ENCODE measurements at regions not wholly inside any gene's neighbourhood (a gene's known extent, or its start where the extent isn't known, plus 50 kb on each side); places are given as distances from the start of the nearest gene placed in this dataset.

DNA sequence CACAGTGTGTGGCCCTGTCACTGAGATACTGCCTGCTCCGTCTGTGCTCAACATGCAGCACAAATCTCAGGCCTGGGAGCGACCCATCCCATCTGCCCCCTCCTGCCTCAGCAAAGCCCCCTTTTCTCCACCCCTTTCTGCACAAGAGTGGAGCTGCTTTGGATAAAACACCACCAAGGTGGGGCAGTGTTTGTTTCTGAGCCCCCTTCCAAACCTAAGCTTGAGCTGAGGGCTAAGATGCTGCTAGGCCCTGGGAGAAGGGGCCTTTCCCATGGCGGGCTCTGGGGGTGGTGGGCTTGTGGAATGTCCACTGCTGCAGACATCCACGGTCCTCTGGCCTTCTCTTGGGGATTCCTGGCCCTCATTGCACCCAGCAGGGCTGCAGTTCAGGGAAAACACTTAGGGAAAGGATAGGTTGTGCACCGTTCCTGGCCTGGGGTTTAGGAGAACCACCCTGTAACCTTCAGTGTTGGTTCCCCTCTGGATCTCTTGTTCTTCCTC lies 594.1 kb downstream of the TBC1D22A start (continued):
- no peak for TF ChIP-seq SP3 (tag by site-specific recombination; IDR thresholded peaks at IDR 0.05)
- no peak for TF ChIP-seq ZNF555 (tag by site-specific recombination; conservative IDR thresholded peaks at IDR 0.05)
- TF ChIP-seq ZNF701 (tag by site-specific recombination; IDR thresholded peaks at IDR 0.05) = no peak
- TF ChIP-seq ZNF266 (tag by site-specific recombination; IDR thresholded peaks at IDR 0.05; ENCODE audit: low read depth) = no peak
- TF ChIP-seq, protein P1, sequence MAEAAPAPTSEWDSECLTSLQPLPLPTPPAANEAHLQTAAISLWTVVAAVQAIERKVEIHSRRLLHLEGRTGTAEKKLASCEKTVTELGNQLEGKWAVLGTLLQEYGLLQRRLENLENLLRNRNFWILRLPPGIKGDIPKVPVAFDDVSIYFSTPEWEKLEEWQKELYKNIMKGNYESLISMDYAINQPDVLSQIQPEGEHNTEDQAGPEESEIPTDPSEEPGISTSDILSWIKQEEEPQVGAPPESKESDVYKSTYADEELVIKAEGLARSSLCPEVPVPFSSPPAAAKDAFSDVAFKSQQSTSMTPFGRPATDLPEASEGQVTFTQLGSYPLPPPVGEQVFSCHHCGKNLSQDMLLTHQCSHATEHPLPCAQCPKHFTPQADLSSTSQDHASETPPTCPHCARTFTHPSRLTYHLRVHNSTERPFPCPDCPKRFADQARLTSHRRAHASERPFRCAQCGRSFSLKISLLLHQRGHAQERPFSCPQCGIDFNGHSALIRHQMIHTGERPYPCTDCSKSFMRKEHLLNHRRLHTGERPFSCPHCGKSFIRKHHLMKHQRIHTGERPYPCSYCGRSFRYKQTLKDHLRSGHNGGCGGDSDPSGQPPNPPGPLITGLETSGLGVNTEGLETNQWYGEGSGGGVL (tag by site-specific recombination; IDR thresholded peaks at IDR 0.05) = no peak
- TF ChIP-seq ZNF112 (tag by site-specific recombination; IDR thresholded peaks at IDR 0.05) = no peak
- no peak for TF ChIP-seq ZNF664 (tag by site-specific recombination; IDR thresholded peaks at IDR 0.05)

DNA sequence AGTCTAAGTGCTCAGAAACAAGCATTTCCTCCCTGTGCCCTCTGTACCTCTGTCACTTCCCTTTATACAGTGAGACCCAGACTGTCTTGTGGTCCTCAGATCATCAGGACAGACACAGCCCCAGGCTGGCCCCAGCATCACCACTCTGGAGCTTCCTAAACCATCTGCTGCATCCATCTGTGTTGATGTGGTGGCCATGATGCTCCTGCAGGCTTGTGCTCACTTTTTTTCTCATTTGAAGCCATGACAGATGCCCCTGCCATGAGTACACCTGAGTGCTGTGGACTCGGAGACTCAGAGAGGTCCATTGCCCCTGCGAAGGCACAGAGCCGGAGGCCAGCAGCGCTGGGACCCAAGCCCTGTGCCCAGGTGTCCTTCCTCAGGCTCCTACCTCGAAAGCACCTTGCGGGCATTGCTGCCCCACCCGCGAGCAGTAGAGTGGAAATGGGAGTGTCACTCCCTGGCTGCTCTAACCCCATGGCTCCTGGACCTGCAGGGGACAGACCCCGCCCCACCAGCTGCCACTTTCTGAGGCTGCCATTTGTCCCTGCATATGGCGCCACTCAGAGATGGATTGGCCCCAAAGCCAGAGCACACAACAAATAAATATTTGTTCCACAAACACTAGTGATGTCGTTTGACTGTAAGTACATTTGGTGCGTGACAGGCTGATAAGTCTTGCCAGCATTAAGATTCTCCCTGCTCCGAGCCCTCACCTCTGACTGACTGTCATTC lies 593.5 kb downstream of the TBC1D22A start:
- H3K27ac ChIP-seq (ENCODE audit: extremely low read depth, low read depth, low read length) = no peak overlapping the region
- no peaks in the 10 kb centered on the region for H3K9me3 ChIP-seq (ENCODE audit: control insufficient read depth, insufficient read depth, low read depth, low read length)
- no peak overlapping the region for H3K4me3 ChIP-seq (ENCODE audit: low read depth, low read length)
- no peaks in the 10 kb centered on the region for H3K4me1 ChIP-seq (ENCODE audit: control insufficient read depth, insufficient read depth, low read length)
- TF ChIP-seq GLI2 (tag by site-specific recombination; IDR thresholded peaks at IDR 0.05; ENCODE audit: borderline replicate concordance, low read depth) = no peak
- no peaks in the 10 kb centered on the region for H3K36me3 ChIP-seq (ENCODE audit: control insufficient read depth in 2 of 2, insufficient read depth in 1 of 2, low read length in 2 of 2)
- ChIA-PET POLR2A (interaction anchor here (0.5 kb wide), 1 partner anchor 174 kb away, joined by 3 read pairs; no protein-coding TSS in a partner anchor), CTCF (no interaction called here)

DNA sequence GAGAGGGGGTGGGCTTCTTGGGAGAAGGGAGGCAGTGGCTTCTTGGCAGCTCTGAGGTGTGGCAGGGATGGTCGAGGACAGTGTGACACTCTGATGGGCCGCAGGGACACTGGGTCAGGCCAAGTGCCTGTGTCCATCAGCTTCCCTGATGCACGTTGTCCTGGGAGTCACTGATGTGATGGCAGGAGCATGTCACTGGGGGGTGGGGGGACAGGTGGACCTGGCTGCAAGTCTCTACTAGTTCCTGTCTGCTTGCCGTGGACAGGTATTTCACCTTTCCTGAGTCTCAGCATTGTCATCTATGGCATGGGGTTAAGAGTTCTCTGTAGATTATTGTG lies 592.9 kb downstream of the TBC1D22A start:
- Histone ChIP-seq H3K27ac (ENCODE audit: extremely low read depth, low read depth, low read length) (no peak overlapping the region), H3K9me3 (ENCODE audit: control insufficient read depth, insufficient read depth, low read depth, low read length) (no peaks in the 10 kb centered on the region), H3K36me3 (ENCODE audit: control insufficient read depth in 2 of 2, insufficient read depth in 1 of 2, low read length in 2 of 2) (no peaks in the 10 kb centered on the region), H3K4me1 (ENCODE audit: control insufficient read depth, insufficient read depth, low read length) (no peaks in the 10 kb centered on the region), H3K4me3 (ENCODE audit: low read depth, low read length) (no peak overlapping the region)
- CTCF ChIA-PET = no interaction called here
- no peak for TF ChIP-seq TCF7L2 (IDR thresholded peaks at IDR 0.05; ENCODE audit: borderline replicate concordance, low read depth, low read length)
- TF ChIP-seq ZBTB8A (tag by site-specific recombination; IDR thresholded peaks at IDR 0.05) = no peak
- TF ChIP-seq ZNF549 (tag by site-specific recombination; IDR thresholded peaks at IDR 0.05) = no peak
- no peak for TF ChIP-seq BCL11A (tag by site-specific recombination; IDR thresholded peaks at IDR 0.05; ENCODE audit: low read depth)
- no peak for TF ChIP-seq ZNF626 (tag by site-specific recombination; IDR thresholded peaks at IDR 0.05)
- no peak for TF ChIP-seq ZBTB21 (tag by site-specific recombination; IDR thresholded peaks at IDR 0.05)
- TF ChIP-seq ZNF24 (tag by site-specific recombination; IDR thresholded peaks at IDR 0.05) = no peak
- no peak for TF ChIP-seq ZNF311 (tag by site-specific recombination; IDR thresholded peaks at IDR 0.05; ENCODE audit: borderline replicate concordance)
- TF ChIP-seq ZBTB20 (tag by site-specific recombination; IDR thresholded peaks at IDR 0.05) = no peak
- TF ChIP-seq ZNF335 (tag by site-specific recombination; conservative IDR thresholded peaks at IDR 0.05) = no peak
- TF ChIP-seq ZNF157 (tag by site-specific recombination; IDR thresholded peaks at IDR 0.05) = no peak
- no peak for TF ChIP-seq ZNF391 (tag by site-specific recombination; IDR thresholded peaks at IDR 0.05; ENCODE audit: borderline replicate concordance, low read depth)
- TF ChIP-seq ZNF19 (tag by site-specific recombination; IDR thresholded peaks at IDR 0.05; ENCODE audit: low read depth) = no peak
- no peak for TF ChIP-seq ZNF394 (tag by site-specific recombination; IDR thresholded peaks at IDR 0.05; ENCODE audit: borderline replicate concordance)
- TF ChIP-seq, protein P2, sequence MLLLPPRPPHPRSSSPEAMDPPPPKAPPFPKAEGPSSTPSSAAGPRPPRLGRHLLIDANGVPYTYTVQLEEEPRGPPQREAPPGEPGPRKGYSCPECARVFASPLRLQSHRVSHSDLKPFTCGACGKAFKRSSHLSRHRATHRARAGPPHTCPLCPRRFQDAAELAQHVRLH (tag by site-specific recombination; IDR thresholded peaks at IDR 0.05) = no peak
- POLR2A ChIA-PET = interaction anchor here (0.5 kb wide), 1 partner anchor 175 kb away, joined by 3 read pairs; no protein-coding TSS in a partner anchor
